Activated CD4-positive, alpha-beta T cell treated with anti-CD3 and anti-CD28 coated beads for 48 hours (primary cell): ENCODE measurements at regions not wholly inside any gene's neighbourhood (a gene's known extent, or its start where the extent isn't known, plus 50 kb on each side); places are given as distances from the start of the nearest gene placed in this dataset.
"Not testable (repeated sequence)": the region's sequence is repeated elsewhere in the genome, so short reads cannot be mapped to it uniquely, and the experiment has no call there.

Experiments used
- DNase-seq: peaks from one replicate; pipeline ENCODE4 v3.0.0-alpha.2; 2020

- DNase-seq = not testable (repeated sequence)
Measured at GRCh38 chr4:103412646-103413045, 214.5 kb upstream of the CENPE start.

GRCh38 chr4:103410386-103410785 is 212.2 kb upstream of the CENPE start:
- DNase-seq = no peak

GRCh38 chr4:103405415-103405814 is 207.3 kb upstream of the CENPE start:
- no peak for DNase-seq

- DNase-seq = no peak
Measured at GRCh38 chr4:103403619-103404018, 205.5 kb upstream of the CENPE start.

- DNase-seq = no peak
Measured at GRCh38 chr4:103402198-103402597, 204.1 kb upstream of the CENPE start.

- DNase-seq = no peak
Measured at GRCh38 chr4:103400405-103400804, 202.3 kb upstream of the CENPE start.

GRCh38 chr4:103397541-103397940 is 199.4 kb upstream of the CENPE start:
- no peak for DNase-seq

- DNase-seq = not testable (repeated sequence)
Measured at GRCh38 chr4:103387508-103388011, 189.4 kb upstream of the CENPE start.

GRCh38 chr4:103385565-103385964 is 187.4 kb upstream of the CENPE start:
- not testable (repeated sequence) for DNase-seq

GRCh38 chr4:103375278-103375677 is 177.1 kb upstream of the CENPE start:
- no peak for DNase-seq

GRCh38 chr4:103374758-103375157 is 176.6 kb upstream of the CENPE start:
- DNase-seq = no peak

GRCh38 chr4:103374306-103374705 is 176.2 kb upstream of the CENPE start:
- no peak for DNase-seq

- DNase-seq = no peak
Measured at GRCh38 chr4:103372002-103372558, 173.9 kb upstream of the CENPE start.

- no peak for DNase-seq
Measured at GRCh38 chr4:103370336-103370735, 172.2 kb upstream of the CENPE start.

GRCh38 chr4:103365285-103365684 is 167.1 kb upstream of the CENPE start:
- no peak for DNase-seq

GRCh38 chr4:103364083-103364482 is 165.9 kb upstream of the CENPE start:
- DNase-seq = no peak

- DNase-seq = no peak
Measured at GRCh38 chr4:103361926-103362325, 163.8 kb upstream of the CENPE start.

GRCh38 chr4:103359900-103360299 is 161.8 kb upstream of the CENPE start:
- DNase-seq = no peak

- DNase-seq = no peak
Measured at GRCh38 chr4:103354006-103354405, 155.9 kb upstream of the CENPE start.

GRCh38 chr4:103329642-103330041 is 131.5 kb upstream of the CENPE start:
- no peak for DNase-seq

- no peak for DNase-seq
Measured at GRCh38 chr4:103324811-103325210, 126.7 kb upstream of the CENPE start.

GRCh38 chr4:103318327-103318726 is 120.2 kb upstream of the CENPE start:
- DNase-seq = no peak

GRCh38 chr4:103308248-103308561 is 110.1 kb upstream of the CENPE start:
- DNase-seq = no peak

- DNase-seq = no peak
Measured at GRCh38 chr4:103307453-103308247, 109.5 kb upstream of the CENPE start.

- DNase-seq = no peak
Measured at GRCh38 chr4:103306870-103307375, 108.8 kb upstream of the CENPE start.
